Keratinocyte (primary cell): ENCODE measurements at regions not wholly inside any gene's neighbourhood (a gene's known extent, or its start where the extent isn't known, plus 50 kb on each side); places are given as distances from the start of the nearest gene placed in this dataset.

Source experiments
- DNase-seq: peaks from one replicate; pipeline ENCODE4 v3.0.0-alpha.2; 2011; ENCODE audit warnings: low read depth, missing footprints, low spot score
- FAIRE-seq: peaks from 2 replicates; lab custom pipeline; 2011; peaks lifted over from hg19 to GRCh38; lab: Jason Lieb, UNC
- H2AFZ ChIP-seq: 2 replicates; pipeline ENCODE4 v1.6.0; 2012; ENCODE audit warnings: low read length, control low read depth, inconsistent platforms; ENCODE audit not compliant: control insufficient read depth
- H3K27ac ChIP-seq: 2 replicates; pipeline ENCODE4 v1.5.1; 2011; ENCODE audit warnings: low read length; ENCODE audit not compliant: control insufficient read depth, insufficient read depth
- H3K27me3 ChIP-seq: 3 replicates; pipeline ENCODE4 v1.6.0; 2011; ENCODE audit warnings: low read length; ENCODE audit not compliant: control insufficient read depth, insufficient read depth; ENCODE audit errors: extremely low read depth
- H3K36me3 ChIP-seq, 2 experiments: 2 replicates in 1 of 2; 3 replicates in 1 of 2; pipeline ENCODE4 v1.5.1; 2011; ENCODE audit warnings: low read length in 2 of 2, mild to moderate bottlenecking in 1 of 2; ENCODE audit not compliant: control insufficient read depth in 2 of 2, insufficient read depth in 2 of 2; ENCODE audit errors: extremely low read depth in 1 of 2
- H3K4me1 ChIP-seq: 3 replicates; pipeline ENCODE4 v1.5.1; 2011; ENCODE audit warnings: low read length; ENCODE audit not compliant: control insufficient read depth, insufficient read depth; ENCODE audit errors: extremely low read depth
- H3K4me2 ChIP-seq: 3 replicates; pipeline ENCODE4 v1.6.0; 2011; ENCODE audit warnings: low read depth, low read length; ENCODE audit not compliant: control insufficient read depth, insufficient read depth; ENCODE audit errors: extremely low read depth
- H3K4me3 ChIP-seq, 3 experiments: fragments of 200-600 bp in 1 of 3; sonication (generic) in 1 of 3; 2 replicates in 2 of 3; 3 replicates in 1 of 3; pipeline ENCODE4 v1.5.1; 2011 to 2016; ENCODE audit warnings: low read length in 3 of 3, mild to moderate bottlenecking in 3 of 3, control low read depth in 2 of 3, inconsistent platforms in 1 of 3, low read depth in 1 of 3, mixed read lengths in 1 of 3, mixed run types in 1 of 3, moderate library complexity in 1 of 3; ENCODE audit not compliant: control insufficient read depth in 2 of 3, insufficient read depth in 2 of 3; ENCODE audit errors: extremely low read depth in 1 of 3
- H3K79me2 ChIP-seq: 2 replicates; pipeline ENCODE4 v1.6.0; 2012; ENCODE audit warnings: low read length; ENCODE audit not compliant: control insufficient read depth, insufficient read depth
- H3K9ac ChIP-seq: 3 replicates; pipeline ENCODE4 v1.6.0; 2011; ENCODE audit warnings: low read length; ENCODE audit not compliant: control insufficient read depth, insufficient read depth; ENCODE audit errors: extremely low read depth
- H3K9me1 ChIP-seq: 3 replicates; pipeline ENCODE4 v1.6.0; 2011; ENCODE audit warnings: low read length; ENCODE audit not compliant: control insufficient read depth, insufficient read depth; ENCODE audit errors: extremely low read depth
- H3K9me3 ChIP-seq: 2 replicates; pipeline ENCODE4 v1.5.1; 2012; ENCODE audit warnings: low read depth, low read length; ENCODE audit not compliant: control insufficient read depth
- H4K20me1 ChIP-seq: 3 replicates; pipeline ENCODE4 v1.6.0; 2011; ENCODE audit warnings: low read length; ENCODE audit not compliant: control insufficient read depth, insufficient read depth; ENCODE audit errors: extremely low read depth
- CTCF ChIP-seq, 3 experiments: IDR thresholded peaks in 1 of 3; conservative IDR thresholded peaks in 1 of 3; optimal IDR thresholded peaks in 1 of 3; 2 replicates in 2 of 3; 3 replicates in 1 of 3; pipeline versions ENCODE3 to v1.5.1; 2011; ENCODE audit warnings: low read length in 3 of 3, mild to moderate bottlenecking in 3 of 3, moderate library complexity in 2 of 3, control low read depth in 1 of 3, inconsistent platforms in 1 of 3; ENCODE audit not compliant: insufficient read depth in 2 of 3; ENCODE audit errors: extremely low read depth in 1 of 3
- EZH2 ChIP-seq: IDR thresholded peaks from one replicate; pipeline ENCODE4 v1.6.1; 2012; ENCODE audit warnings: inconsistent platforms, mild to moderate bottlenecking, low read length, moderate library complexity
- dilution Hi-C: fragments of 300-500 bp; cut with MboI; formaldehyde crosslinking; loops from one replicate; pipeline ENCODE4 v1.7.0; 2020; ENCODE audit warnings: low sequenced_read_pairs; ENCODE audit not compliant: extremely low pct_ligation_motif_present

DNA sequence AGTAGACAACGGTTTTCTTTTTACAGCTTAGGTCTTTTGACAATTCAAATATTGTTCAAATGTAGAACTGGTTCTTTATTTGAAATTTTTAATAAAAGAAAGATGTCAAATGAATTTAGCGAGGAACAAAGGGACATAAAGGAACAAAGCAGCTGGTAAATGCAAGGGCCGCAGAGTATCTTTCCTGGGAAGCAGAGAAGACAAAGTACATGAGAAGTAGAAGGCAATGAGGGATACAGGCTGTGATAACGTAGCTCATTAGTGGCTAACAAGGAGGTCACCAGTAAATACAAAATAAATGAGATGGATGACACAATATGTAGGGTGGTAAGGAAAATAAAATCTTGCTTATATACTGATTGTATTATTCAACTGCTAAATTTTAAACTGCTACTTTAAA, 762.8 kb downstream of the VGLL3 start:
- dilution Hi-C loops = no loop called here
- H4K20me1 ChIP-seq = no peaks in the 10 kb centered on the region
- TF ChIP-seq CTCF (optimal IDR thresholded peaks at IDR 0.05 in 1 of 3, IDR thresholded peaks at IDR 0.05 in 1 of 3, conservative IDR thresholded peaks at IDR 0.05 in 1 of 3; ENCODE audit: extremely low read depth in 1 of 3, insufficient read depth in 2 of 3, low read length in 3 of 3) (no peak), EZH2 (no peak)

DNA sequence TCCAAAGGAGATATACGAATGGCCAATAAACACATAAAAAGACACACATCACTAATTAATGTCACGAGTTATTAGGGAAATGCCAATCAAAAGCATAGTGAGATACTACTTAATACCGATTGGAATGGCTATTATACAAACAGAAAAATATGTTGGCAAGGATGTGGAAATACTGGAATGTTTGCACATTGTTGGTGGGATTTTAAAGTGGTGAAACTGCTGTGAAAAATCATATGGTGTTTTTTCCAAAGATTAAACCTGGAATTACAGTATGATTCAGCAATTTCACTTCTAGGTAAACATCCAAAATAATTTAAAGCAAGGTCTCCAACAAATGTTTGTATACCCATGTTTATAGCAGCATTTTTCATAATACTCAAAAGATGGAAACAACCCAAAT, 765.5 kb downstream of the VGLL3 start:
- no peak overlapping the region for H3K27ac ChIP-seq
- dilution Hi-C loops = no loop called here
- H3K27me3 ChIP-seq = no peaks in the 10 kb centered on the region
- H3K4me1 ChIP-seq = no peaks in the 10 kb centered on the region
- H2AFZ ChIP-seq = no peak overlapping the region
- H3K4me3 ChIP-seq = no peak overlapping the region
- H3K9ac ChIP-seq = no peak overlapping the region
- no peaks in the 10 kb centered on the region for H3K9me1 ChIP-seq
- DNase-seq (no peak), FAIRE-seq (no peak)
- no peak overlapping the region for H3K4me2 ChIP-seq
- H3K9me3 ChIP-seq = no peaks in the 10 kb centered on the region
- no peaks in the 10 kb centered on the region for H3K36me3 ChIP-seq
- H3K79me2 ChIP-seq = no peaks in the 10 kb centered on the region
- TF ChIP-seq CTCF (optimal IDR thresholded peaks at IDR 0.05 in 1 of 3, IDR thresholded peaks at IDR 0.05 in 1 of 3, conservative IDR thresholded peaks at IDR 0.05 in 1 of 3; ENCODE audit: extremely low read depth in 1 of 3, insufficient read depth in 2 of 3, low read length in 3 of 3) = no peak
- no peak for TF ChIP-seq EZH2
- H4K20me1 ChIP-seq = no peaks in the 10 kb centered on the region

More for the DNA sequence above, 762.8 kb downstream of the VGLL3 start:
- Histone ChIP-seq H3K79me2 (no peaks in the 10 kb centered on the region), H3K27ac (no peak overlapping the region), H3K4me3 (no peak overlapping the region), H3K36me3 (no peaks in the 10 kb centered on the region), H3K4me1 (no peaks in the 10 kb centered on the region), H3K9ac (no peak overlapping the region), H3K27me3 (no peaks in the 10 kb centered on the region), H2AFZ (no peak overlapping the region), H3K4me2 (no peak overlapping the region), H3K9me1 (no peaks in the 10 kb centered on the region), H3K9me3 (no peaks in the 10 kb centered on the region)
- DNase-seq (no peak), FAIRE-seq (no peak)
